UCSD-AML1 (cell line): ENCODE measurements at regions not wholly inside any gene's neighbourhood (a gene's known extent, or its start where the extent isn't known, plus 50 kb on each side); places are given as distances from the start of the nearest gene placed in this dataset.
"Not testable (repeated sequence)": the region's sequence is repeated elsewhere in the genome, so short reads cannot be mapped to it uniquely, and the experiment has no call there.

Source experiments
- DNase-seq: peaks from one replicate; lab custom pipeline; 2025; ENCODE audit not compliant: unreplicated experiment; lab: John Stamatoyannopoulos, UW

- DNase-seq = no peak
These were observed 51.6 kb upstream of the MPP7 start for GRCh38 chr10:28354511-28354910.

GRCh38 chr10:28355376-28355775 is 52.5 kb upstream of the MPP7 start:
- no peak for DNase-seq

- no peak for DNase-seq
These were observed 56.5 kb upstream of the MPP7 start for GRCh38 chr10:28359334-28359733.

- DNase-seq = no peak
These were observed 57.3 kb upstream of the MPP7 start for GRCh38 chr10:28360175-28360574.

- DNase-seq = no peak
These were observed 60.5 kb upstream of the MPP7 start for GRCh38 chr10:28363376-28363775.

GRCh38 chr10:28365840-28366239 is 63.0 kb upstream of the MPP7 start:
- DNase-seq = no peak

GRCh38 chr10:28366994-28367393 is 64.1 kb upstream of the MPP7 start:
- DNase-seq = no peak

- no peak for DNase-seq
These were observed 64.5 kb upstream of the MPP7 start for GRCh38 chr10:28367413-28367812.

GRCh38 chr10:28367929-28368484 is 65.1 kb upstream of the MPP7 start:
- peak; percentile 17 for DNase-seq

GRCh38 chr10:28370107-28370835 is 67.4 kb upstream of the MPP7 start:
- no peak for DNase-seq

- DNase-seq = not testable (repeated sequence)
These were observed 68.8 kb upstream of the MPP7 start for GRCh38 chr10:28371638-28372037.

- no peak for DNase-seq
These were observed 71.2 kb upstream of the MPP7 start for GRCh38 chr10:28374036-28374435.

GRCh38 chr10:28375399-28376354 is 72.8 kb upstream of the MPP7 start:
- no peak for DNase-seq

- DNase-seq = no peak
These were observed 76.2 kb upstream of the MPP7 start for GRCh38 chr10:28378986-28379585.

GRCh38 chr10:28381466-28381865 is 78.6 kb upstream of the MPP7 start:
- no peak for DNase-seq

GRCh38 chr10:28381903-28382347 is 79.1 kb upstream of the MPP7 start:
- peak; percentile 57 for DNase-seq

- no peak for DNase-seq
These were observed 79.8 kb upstream of the MPP7 start for GRCh38 chr10:28382525-28383269.

GRCh38 chr10:28384557-28384956 is 81.7 kb upstream of the MPP7 start:
- no peak for DNase-seq

GRCh38 chr10:28385748-28386502 is 83.1 kb upstream of the MPP7 start:
- DNase-seq = no peak

- DNase-seq = no peak
These were observed 83.6 kb upstream of the MPP7 start for GRCh38 chr10:28386503-28386868.
